ENCODE measurements at regions not wholly inside any gene's neighbourhood (a gene's known extent, or its start where the extent isn't known, plus 50 kb on each side); places are given as distances from the start of the nearest gene placed in this dataset.

DNA sequence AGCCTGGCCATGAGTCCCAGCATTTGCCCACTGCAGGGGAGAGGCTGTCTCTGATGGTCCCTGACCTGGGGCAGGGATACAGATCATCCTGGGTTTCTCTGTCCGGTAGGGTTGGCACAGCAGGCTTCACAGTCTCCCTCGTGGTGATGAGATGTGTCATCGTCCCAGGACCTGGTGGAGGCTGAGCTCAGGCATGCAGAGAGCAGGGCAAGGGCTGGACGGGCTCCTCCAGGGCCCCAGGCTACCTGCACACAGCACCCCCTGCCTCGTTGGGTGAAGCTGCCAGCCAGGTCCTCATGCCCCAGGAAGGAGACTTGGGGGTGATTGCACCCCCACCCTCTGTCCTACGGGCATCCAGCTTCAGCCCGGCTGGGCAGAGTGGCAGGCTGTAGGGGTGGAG, 155.8 kb upstream of the GSE1 start:
- TF ChIP-seq POLR2AphosphoS5 (IDR thresholded peaks at IDR 0.05; ENCODE audit: borderline replicate concordance, low read depth, low read length) (no peak), EZH2 (IDR thresholded peaks at IDR 0.05) (no peak)
